CD4-positive, alpha-beta T cell treated with Interleukin-15 for 1 hour (primary cell): ENCODE measurements at regions not wholly inside any gene's neighbourhood (a gene's known extent, or its start where the extent isn't known, plus 50 kb on each side); places are given as distances from the start of the nearest gene placed in this dataset.
A peak's percentile ranks its signal among the peaks of the same experiment; 100 is the strongest.
"Not testable (repeated sequence)": the region's sequence is repeated elsewhere in the genome, so short reads cannot be mapped to it uniquely, and the experiment has no call there.

Experiments used
- DNase-seq: peaks from one replicate; pipeline ENCODE4 v3.0.0-alpha.2; 2020

DNA sequence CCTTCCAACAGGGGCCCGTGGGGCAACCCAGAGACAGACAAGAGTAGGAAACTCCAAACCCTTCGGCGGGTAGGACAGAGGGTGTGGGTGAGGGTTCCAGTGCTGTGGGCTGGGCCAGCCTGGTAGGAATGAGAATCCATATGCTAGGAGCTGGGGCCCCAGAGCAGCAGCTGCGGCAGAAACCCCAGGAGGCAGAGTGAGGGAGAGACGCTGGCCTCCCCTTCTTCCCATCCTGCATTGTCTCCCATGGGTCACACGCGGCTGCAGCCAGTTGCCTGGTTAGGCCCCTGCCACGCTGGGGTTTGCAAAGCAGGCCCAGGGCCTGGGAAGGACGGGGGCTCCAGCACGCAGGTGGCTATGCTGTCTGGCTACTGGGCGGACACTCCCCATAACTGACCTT is 113.1 kb upstream of the CCZ1B start:
- DNase-seq, result not testable (repeated sequence)

DNA sequence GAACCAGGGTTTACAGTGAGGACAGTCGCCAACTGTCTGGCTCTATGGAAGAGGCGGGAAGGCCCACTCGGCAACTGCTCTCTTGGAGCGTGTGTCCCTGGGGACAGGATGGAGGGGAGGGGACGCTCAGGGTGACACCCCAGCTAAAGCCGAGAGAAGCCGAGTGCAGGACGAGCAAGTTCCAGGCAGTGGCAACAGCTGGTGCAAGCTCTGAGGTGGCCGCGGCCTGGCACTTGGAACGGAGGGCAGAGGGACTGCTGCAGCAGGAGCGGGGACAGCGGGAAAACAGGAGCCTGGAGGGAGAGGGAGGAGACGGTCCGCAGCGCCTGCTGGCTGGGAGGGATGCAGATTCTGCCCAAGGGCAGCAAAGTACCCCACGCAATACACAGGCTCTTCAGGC is 113.8 kb upstream of the CCZ1B start:
- not testable (repeated sequence) for DNase-seq

DNA sequence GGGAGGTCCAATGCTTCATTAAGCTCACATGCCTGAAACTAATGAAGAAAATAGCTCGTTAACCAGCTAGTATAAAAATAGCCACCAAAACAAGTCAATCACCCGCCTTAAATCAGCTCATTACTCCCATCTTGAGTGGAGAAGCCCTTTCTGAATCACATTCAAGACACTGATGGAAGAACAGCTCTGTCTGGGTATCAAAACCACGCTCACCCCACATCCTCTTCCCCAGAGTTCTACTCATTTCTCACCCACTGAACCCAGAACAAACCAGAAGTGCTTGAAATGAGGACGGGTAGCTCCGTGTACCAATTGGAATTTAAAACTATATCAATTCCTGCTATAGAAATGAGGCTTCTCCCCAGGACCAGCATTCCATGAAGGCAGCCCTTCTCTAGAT is 120.8 kb upstream of the CCZ1B start:
- not testable (repeated sequence) for DNase-seq

DNA sequence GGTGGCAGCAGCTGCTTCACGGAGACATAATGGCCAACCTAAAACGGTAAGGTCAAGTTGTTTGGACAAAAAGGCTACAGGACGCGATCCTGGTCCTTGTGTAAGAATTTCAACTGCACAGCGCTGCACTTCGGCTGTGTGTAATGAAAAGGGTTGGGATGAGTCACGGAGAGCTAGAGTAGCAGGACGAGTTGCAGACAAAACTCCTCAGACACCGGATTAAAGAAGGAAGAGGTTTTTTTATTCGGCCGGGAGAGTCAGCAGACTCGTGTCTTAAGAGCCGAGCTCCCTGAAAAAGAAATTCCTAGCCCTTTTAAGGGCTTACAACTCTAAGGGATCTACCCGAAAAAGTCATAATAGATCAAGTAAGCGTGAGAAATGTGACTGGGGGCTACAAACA is 124.2 kb upstream of the CCZ1B start:
- DNase-seq, result not testable (repeated sequence)

DNA sequence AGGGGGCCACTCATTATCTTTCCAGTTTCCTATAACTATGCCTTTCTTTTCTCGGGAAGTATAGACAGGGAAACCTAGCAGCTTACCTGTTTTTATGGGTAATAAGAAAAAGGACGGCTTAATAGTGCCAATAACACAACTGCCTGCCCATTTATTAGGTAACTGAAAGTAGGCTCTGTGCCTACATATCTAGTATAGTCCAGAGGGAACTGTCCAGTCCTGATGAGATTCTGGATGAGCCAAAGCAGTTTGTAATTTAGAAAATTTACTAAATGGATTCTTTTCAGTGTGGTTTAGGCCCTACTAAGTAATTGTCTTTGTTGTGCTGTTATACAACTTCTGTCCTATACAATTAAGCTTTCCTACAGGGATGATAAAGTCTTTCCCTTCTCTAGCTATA is 125.5 kb upstream of the CCZ1B start:
- not testable (repeated sequence) for DNase-seq

DNA sequence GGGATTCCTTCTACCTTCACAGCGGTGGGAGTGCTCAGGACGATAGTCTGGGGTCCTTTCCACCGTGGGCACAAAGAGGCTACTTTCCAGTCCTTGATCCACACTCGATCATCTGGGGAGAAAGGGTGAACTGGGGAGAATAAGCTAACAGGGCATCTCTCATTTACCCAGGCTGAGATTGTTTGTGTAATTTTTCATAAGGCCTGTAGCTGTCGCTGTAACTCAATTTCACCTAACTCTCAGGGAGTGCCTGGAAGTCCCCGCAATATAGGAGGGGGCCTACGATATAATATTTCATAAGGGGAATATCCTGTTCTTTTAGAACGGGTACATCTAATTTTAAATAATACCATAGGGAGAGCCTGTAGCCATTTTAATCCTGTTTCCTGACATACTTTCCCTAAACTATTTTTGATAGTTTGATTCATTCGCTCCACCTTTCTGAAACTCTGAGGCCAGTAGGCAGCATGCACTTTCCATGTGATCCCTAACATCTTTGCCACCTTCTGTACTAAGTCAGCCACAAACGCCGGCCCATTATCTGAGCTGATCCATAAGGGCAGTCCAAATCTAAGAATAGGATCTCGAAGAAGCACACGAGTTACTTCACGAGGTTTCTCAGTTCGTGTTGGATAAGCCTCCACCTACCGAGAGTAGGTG is 127.2 kb upstream of the CCZ1B start:
- DNase-seq, result not testable (repeated sequence)

DNA sequence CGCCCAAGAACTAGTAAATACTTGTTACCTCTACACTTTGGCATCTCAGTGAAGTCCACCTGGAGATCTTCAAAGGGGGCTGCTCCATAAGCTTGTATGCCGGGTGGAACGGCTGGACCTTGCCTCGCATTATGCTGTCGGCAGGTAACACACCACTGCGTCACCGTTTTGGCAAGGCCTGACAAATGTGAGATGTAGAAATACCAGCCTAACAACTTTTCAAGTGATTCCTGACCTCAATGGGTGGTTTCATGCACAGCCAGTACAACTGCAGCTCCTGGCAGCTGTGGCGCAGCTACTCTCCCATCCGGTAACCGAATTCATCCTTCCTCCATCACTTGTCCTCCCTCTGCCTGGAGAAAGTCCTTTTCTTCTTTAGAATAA is 127.7 kb upstream of the CCZ1B start:
- DNase-seq, result not testable (repeated sequence)

DNA sequence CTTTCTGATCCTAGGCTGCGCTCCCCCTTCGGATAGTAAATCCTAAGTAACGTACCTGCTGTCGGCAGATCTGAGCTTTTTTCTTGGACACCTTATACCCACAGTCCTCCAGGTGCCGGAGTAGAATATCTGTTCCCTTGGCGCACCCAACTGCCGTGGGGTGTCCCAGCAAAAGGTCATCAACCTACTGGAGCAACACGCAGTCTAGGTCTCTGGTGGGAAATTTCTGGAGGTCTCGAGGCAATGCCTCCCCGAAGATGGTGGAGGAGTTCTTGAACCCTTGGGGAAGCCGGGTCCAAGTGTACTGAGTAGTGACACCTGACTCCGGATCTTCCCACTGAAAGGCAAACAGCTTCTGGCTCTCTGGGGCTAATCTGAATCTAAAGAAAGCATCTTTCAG is 129.3 kb upstream of the CCZ1B start:
- not testable (repeated sequence) for DNase-seq

DNA sequence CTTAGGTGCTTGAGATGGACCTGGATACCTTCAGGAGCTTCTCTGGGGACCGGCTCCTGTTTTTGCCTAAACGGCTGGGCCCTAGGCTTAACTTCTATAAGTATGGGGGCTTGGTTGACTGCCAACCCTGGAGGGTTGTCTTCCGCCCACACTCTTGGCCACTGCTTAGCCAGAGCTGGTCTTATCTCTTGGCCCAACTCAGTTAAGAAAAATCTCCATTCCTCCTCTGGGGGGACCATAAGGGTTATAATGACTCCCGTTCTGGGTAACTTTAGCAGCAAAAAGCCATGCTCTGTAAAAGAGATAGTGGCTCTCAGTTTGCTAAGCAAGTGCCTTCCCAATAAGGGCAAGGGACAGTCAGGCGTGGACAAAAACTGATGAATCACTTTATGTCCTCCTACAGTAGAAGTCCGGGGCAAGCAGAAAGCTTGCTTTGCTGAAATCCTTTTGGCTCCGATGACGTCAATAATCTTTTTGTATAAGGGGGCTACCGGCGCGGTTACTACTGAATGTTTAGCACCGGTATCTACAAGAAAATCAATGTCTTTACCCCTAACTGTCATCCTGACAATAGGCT is 130.0 kb upstream of the CCZ1B start:
- not testable (repeated sequence) for DNase-seq

DNA sequence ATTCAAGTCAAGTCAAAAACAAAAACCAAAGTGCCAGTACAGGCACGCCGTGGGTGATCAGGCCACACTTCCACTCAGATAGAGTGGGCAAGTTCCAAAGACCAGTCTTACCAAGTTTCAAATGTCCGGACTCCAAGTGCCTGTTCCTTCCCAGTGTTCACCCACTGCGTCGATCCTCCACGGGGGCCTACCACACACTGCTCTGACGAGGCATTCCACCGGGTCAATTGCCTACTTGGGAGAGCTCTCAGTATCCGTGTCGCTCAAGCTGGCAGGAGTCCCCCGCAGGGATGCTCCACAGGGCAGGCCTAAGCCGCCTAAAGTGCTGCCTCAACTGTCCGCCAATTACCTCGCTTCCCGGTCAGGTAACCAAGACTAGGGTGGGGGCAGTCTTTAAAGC is 132.3 kb upstream of the CCZ1B start:
- not testable (repeated sequence) for DNase-seq

DNA sequence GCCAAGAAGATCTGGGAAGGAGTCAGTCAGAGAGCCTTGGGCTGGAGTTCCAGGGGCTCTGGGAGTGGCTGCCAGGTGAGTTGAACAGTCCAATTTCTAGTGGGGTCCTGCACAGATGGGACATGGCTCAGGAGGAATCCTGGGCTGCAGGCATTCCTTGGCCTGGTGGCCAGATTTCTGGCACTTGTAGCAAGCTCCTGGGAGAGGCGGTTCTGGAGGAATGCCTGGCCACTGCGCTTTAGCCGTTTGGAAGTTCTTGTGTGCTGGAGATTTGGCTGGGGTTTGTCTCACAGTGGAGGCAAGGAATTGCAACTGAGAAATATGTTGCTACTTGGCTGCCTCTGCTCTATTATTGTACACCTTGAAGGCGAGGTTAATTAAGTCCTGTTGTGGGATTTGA is 133.9 kb upstream of the CCZ1B start:
- not testable (repeated sequence) for DNase-seq

DNA sequence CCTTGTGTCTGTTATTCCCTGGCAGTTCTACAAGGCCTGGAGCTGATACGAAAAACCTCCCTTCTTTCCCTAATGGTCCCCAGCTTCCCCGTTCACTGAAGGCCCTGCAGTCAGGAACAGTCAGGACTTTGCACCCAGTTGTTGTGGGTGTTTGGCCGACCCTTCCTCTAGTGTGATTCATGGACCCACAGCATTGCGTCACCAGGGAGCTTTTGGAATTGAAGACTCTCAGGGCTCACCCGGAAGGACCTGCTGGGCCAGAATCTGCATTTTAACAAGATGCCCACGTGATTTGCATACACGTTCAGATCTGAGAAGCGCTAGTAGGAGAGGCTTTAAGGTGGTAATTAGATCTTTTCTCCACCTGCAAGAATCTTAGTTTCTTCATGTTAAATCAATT is 136.8 kb upstream of the CCZ1B start:
- not testable (repeated sequence) for DNase-seq

DNA sequence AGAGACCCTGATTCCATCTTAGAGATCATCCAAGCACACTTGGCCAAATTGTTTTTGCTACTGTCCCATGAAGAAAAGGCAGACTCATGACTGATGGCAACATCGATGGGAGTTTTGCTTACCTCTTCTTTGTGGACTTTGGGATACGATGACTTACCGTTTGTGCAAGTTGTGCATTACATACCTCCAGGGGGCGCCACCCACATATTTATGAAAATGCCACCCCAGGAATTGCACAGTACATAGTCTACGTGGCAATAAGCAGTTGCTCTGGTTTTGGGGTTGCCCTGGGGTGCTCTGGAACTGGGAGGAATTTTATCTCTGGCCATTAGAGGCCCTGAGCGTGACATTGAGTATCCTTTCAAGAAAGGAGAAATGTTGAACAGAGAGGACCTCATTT is 139.0 kb upstream of the CCZ1B start:
- DNase-seq, result peak; percentile 36

DNA sequence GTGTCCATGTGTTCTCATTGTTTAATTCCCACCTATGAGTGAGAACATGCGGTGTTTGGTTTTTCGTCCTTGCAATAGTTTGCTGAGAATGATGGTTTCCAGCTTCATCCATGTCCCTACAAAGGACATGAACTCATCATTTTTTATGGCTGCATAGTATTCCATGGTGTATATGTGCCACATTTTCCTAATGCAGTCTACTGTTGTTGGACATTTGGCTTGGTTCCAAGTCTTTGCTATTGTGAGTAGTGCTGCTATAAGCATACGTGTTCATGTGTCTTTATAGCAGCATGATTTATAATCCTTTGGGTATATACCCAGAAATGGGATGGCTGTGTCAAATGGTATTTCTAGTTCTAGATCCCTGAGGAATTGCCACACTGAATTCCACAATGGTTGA is 144.1 kb upstream of the CCZ1B start:
- DNase-seq, result not testable (repeated sequence)

DNA sequence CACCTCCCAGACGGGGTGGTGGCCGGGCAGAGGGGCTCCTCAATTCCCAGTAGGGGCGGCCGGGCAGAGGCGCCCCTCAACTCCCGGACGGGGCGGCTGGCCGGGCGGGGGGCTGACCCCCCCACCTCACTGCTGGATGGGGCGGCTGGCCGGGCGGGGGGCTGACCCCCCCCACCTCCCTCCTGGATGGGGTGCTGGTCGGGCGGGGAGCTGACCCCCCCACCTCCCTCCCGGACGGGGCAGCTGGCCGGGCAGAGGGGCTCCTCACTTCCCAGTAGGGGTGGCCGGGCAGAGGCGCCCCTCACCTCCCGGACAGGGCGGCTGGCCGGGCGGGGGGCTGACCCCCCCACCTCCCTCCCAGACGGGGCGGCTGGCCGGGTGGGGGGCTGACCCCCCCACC is 148.8 kb upstream of the CCZ1B start:
- not testable (repeated sequence) for DNase-seq

DNA sequence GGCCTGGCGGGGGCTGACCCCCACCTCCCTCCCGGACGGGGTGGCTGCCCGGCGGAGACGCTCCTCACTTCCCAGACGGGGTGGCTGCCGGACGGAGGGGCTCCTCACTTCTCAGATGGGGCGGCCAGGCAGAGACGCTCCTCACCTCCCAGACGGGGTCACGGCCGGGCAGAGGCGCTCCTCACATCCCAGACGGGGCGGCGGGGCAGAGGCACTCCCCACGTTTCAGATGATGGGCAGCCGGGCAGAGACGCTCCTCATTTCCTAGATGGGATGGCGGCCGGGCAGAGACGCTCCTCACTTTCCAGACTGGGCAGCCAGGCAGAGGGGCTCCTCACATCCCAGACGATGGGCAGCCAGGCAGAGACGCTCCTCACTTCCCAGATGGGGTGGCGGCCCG is 149.3 kb upstream of the CCZ1B start:
- DNase-seq, result not testable (repeated sequence)

DNA sequence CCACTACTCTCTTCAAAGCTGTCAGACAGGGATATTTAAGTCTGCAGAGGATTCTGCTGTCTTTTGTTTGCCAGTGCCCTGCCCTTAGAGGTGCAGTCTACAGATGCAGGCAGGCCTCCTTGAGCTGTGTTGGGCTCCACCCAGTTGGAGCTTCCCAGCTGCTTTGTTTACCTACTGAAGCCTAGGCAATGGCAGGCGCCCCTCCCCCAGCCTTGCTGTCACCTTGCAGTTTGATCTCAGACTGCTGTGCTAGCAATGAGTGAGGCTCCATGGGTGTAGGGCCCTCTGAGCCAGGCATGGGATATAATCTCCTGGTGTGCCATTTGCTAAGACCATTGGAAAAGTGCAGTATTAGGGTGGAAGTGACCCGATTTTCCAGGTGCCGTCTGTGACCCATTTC is 151.3 kb upstream of the CCZ1B start:
- DNase-seq, result not testable (repeated sequence)

DNA sequence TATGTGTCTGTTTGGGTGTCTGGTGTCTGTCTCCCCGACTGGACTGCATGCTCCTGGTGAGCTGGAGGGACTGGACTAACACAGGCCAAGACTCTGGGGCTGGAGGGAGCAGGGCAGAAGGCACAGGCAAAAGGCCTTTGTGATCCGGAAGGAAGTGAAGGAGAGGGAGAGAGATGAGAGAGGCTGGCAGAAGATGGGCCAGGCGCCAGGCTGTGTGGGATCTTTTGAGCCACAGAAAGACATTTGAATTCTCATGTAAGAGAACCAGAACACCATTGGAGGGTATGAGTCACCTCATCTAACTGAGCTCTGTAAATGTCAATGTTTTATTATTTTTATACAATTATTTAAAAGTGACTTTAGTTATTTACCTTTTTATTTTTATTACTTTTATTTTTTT is 152.3 kb upstream of the CCZ1B start:
- DNase-seq, result not testable (repeated sequence)

DNA sequence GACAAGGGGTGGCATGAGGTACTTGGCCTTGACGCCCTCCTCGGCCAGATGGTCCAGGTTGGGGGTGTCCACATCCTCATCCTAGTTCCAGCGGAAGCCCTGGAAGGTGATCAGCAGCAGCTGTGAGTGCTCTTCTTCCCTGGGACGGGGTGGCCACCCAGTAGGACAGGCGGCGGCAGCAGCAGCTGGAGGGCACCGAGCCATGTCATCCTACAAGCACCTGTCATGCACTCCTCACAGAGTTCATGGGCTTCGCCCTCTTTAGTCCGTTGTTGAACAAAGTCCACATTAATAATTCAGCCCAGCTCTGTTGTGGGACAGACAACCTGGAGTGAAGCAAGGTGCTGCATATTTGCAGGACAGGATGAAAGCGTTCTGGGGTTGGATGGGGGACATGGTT is 153.4 kb upstream of the CCZ1B start:
- DNase-seq, result not testable (repeated sequence)

DNA sequence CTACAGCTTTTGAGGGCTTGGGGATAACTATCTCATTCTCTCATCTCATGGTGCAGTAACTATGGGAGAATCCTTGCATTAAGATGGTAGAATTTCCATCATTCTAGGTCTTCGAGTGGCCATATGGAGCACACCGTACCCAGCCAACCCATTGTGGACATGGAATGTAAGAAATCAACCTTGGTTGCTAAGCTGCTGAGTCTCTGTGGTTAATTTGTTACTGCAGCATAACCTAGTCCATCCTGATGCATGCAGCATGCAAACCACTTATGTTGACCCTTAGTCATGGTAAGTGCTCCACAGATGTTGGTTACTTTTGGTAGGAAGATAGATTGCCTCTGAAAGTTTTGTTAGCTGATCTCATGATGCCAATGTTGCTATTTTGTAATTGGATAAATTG is 156.3 kb upstream of the CCZ1B start:
- not testable (repeated sequence) for DNase-seq

DNA sequence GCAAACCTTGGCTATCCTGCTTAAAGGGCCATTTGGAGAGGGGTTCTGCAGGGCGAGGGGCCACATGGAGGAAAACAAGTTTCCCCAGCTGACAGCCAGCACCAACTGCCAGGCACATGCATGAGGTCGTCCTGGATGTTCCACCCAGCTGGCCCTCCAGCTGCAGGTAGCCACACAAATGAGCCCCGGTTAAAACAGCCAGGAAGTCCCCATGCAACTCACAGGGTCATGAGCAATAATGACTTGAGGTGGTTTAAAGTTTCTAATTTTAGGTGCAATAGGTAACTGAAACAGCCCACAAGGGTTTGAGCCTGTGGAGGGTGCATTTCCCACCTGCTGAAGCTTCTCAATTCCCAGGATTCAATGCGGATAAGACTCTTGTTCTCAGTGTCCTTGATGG is 160.8 kb upstream of the CCZ1B start:
- DNase-seq, result not testable (repeated sequence)

DNA sequence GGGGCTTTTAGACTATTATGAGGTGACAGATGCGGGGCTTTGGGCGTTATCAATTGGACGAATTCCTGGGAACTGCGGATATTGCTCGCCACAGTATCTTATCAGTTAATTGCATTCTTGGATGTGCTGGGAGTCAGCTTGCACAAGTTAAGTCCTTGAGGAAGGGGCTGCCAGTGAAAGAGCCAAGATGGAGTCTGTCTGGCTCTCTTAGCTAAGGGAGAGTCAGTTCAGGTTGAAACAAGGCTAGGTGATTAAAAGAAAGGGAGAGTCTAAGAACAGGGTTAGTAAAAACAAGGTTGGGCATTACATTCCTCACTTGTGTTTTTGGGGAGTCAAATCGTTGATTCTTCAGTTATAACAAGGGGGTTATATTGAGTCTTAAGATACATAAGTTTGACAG is 162.5 kb upstream of the CCZ1B start:
- DNase-seq, result not testable (repeated sequence)

DNA sequence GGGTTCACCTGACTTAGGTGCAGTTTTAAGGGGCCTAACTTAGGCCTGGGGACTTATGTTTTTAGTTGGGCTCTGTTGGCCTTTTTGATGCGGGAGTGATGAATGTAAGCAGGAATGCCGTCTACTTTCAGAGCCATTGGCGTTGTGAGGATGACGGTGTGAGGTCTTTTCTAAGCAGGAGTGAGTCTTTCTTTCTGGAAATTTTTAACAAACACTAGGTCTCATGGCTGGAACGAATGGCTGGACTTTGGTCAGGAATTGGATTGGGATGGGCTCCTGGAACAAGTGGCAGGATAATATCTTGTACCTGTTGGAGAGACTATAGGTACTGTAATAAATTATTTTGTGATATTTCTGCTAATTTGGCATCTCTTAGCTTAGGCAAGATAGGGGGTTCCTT is 163.9 kb upstream of the CCZ1B start:
- not testable (repeated sequence) for DNase-seq

DNA sequence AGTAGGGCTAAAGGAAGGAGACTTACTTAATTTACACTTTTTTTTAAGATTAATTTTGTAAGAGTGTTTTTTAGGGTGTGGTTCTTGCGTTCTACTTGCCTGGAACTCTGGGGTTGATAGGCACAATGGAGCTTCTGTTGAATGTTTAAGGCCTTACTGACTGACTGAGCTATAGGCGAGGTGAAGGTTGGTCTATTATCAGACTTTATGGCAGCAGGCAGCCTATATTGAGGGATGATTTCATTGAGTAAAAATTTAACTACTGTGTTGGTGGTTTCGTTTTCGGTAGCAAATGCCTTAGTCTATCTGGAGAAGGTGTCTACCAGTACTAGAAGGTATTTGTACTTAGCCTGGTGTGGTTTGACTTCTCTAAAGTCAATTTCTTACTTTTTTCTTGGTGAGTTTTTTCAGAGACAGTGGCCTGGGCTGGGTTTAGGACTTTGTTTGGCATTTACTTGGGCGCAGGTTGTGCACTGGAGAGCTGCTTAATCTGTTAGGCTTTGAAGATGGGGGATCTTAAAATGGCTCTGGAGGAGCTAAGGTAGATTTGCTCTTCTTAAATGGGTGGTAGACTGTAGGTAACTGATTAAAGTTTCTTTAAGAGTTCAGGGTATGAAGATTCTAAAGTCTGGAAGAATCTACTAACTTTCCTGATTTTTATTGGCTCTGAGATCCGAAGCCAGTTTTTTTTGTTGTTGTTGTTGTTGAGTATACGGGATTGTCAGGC is 164.5 kb upstream of the CCZ1B start:
- not testable (repeated sequence) for DNase-seq
